IMR-90 (cell line): ENCODE measurements at regions not wholly inside any gene's neighbourhood (a gene's known extent, or its start where the extent isn't known, plus 50 kb on each side); places are given as distances from the start of the nearest gene placed in this dataset.
"Not testable (repeated sequence)": the region's sequence is repeated elsewhere in the genome, so short reads cannot be mapped to it uniquely, and the experiment has no call there.

Experiments
- ATAC-seq: fragments of 200-7000 bp; cut with Tn5 transposase; 2 replicates; pipeline ENCODE4 v1.9.1; 2020; ENCODE audit warnings: low read depth, mild to moderate bottlenecking, moderate library complexity
- BruUV-seq: library from RNA; stranded (reverse); fragments of 400-500 nt; replicated peaks from 2 replicates; lab custom pipeline; 2021; lab: Mats Ljungman, UMichigan
- CTCF ChIA-PET: fragments of 300-600 bp; formaldehyde crosslinking; extraction: SDS; loops from one replicate; lab custom pipeline; 2021; ENCODE audit warnings: antibody characterized with exemption; lab: Yijun Ruan, JAX
- POLR2A ChIA-PET: fragments of 300-600 bp; sonication (Branson Sonifier 250); formaldehyde crosslinking; loops from one replicate; lab custom pipeline; 2022; ENCODE audit warnings: antibody characterized with exemption; ENCODE audit not compliant: unreplicated experiment; lab: Charles Lee
- DNase-seq: peaks from one replicate; pipeline ENCODE4 v3.0.0; 2013
- H2AFZ ChIP-seq: replicated peaks from 2 replicates; pipeline ENCODE3; 2013; ENCODE audit warnings: low read length, mild to moderate bottlenecking; ENCODE audit not compliant: poor library complexity
- H2AK5ac ChIP-seq: 2 replicates; pipeline ENCODE4 v1.6.1; 2013; ENCODE audit warnings: low read depth, low read length, inconsistent platforms
- H2AK9ac ChIP-seq: replicated peaks from 2 replicates; pipeline ENCODE3; 2013; ENCODE audit warnings: mild to moderate bottlenecking, low read depth, low read length, moderate library complexity; ENCODE audit not compliant: poor library complexity
- H2BK120ac ChIP-seq: 2 replicates; pipeline ENCODE4 v1.6.1; 2013; ENCODE audit warnings: low read depth, low read length, inconsistent platforms
- H2BK15ac ChIP-seq: 3 replicates; pipeline ENCODE4 v1.6.1; 2013; ENCODE audit warnings: low read depth, low read length, inconsistent platforms
- H2BK20ac ChIP-seq: 2 replicates; pipeline ENCODE4 v1.6.1; 2013; ENCODE audit warnings: low read depth, mild to moderate bottlenecking, inconsistent platforms, low read length, moderate library complexity
- H2BK5ac ChIP-seq: 2 replicates; pipeline ENCODE4 v1.6.1; 2013; ENCODE audit warnings: mild to moderate bottlenecking, low read depth, low read length, inconsistent platforms; ENCODE audit not compliant: poor library complexity, severe bottlenecking
- H3K14ac ChIP-seq: replicated peaks from 2 replicates; pipeline ENCODE4 v1.6.1; 2013; ENCODE audit warnings: low read depth, low read length, inconsistent platforms
- H3K18ac ChIP-seq: 2 replicates; pipeline ENCODE4 v1.6.1; 2013; ENCODE audit warnings: low read depth, low read length, control low read depth
- H3K23ac ChIP-seq: 2 replicates; pipeline ENCODE4 v1.6.1; 2013; ENCODE audit warnings: low read depth, low read length, inconsistent platforms
- H3K27ac ChIP-seq: 2 replicates; pipeline ENCODE4 v1.5.1; 2013; ENCODE audit warnings: mild to moderate bottlenecking, control low read depth, low read length; ENCODE audit not compliant: insufficient read depth
- H3K27me3 ChIP-seq: 2 replicates; pipeline ENCODE4 v1.6.1; 2013; ENCODE audit warnings: low read length; ENCODE audit not compliant: control insufficient read depth, insufficient read depth
- H3K36me3 ChIP-seq: 2 replicates; pipeline ENCODE4 v1.6.1; 2013; ENCODE audit warnings: low read length, mixed read lengths; ENCODE audit not compliant: control insufficient read depth, insufficient read depth
- H3K4ac ChIP-seq: 2 replicates; pipeline ENCODE4 v1.6.1; 2013; ENCODE audit warnings: low read depth, low read length, inconsistent platforms
- H3K4me1 ChIP-seq: 2 replicates; pipeline ENCODE4 v1.6.1; 2013; ENCODE audit warnings: low read length, mixed read lengths; ENCODE audit not compliant: control insufficient read depth, insufficient read depth
- H3K4me2 ChIP-seq: 2 replicates; pipeline ENCODE4 v1.6.1; 2013; ENCODE audit warnings: low read depth, mild to moderate bottlenecking, control low read depth, low read length, moderate library complexity
- H3K4me3 ChIP-seq: 2 replicates; pipeline ENCODE4 v1.5.1; 2013; ENCODE audit warnings: low read depth, mild to moderate bottlenecking, control low read depth, low read length, moderate library complexity; ENCODE audit not compliant: insufficient read depth
- H3K56ac ChIP-seq: 2 replicates; pipeline ENCODE4 v1.6.1; 2013; ENCODE audit warnings: low read length, inconsistent platforms; ENCODE audit not compliant: insufficient read depth; ENCODE audit errors: extremely low read depth
- H3K79me1 ChIP-seq, 2 experiments: 2 replicates each; pipeline ENCODE4 v1.6.1; 2013; ENCODE audit warnings: low read length in 2 of 2, inconsistent platforms in 1 of 2, low read depth in 1 of 2
- H3K9ac ChIP-seq: 2 replicates; pipeline ENCODE4 v1.6.1; 2013; ENCODE audit warnings: low read depth, low read length, control low read depth
- H3K9me1 ChIP-seq: 2 replicates; pipeline ENCODE4 v1.6.1; 2013; ENCODE audit warnings: low read length, inconsistent platforms; ENCODE audit not compliant: insufficient read depth
- H3K9me3 ChIP-seq: 2 replicates; pipeline ENCODE4 v1.6.1; 2013; ENCODE audit warnings: low read length; ENCODE audit not compliant: control insufficient read depth, insufficient read depth
- H4K20me1 ChIP-seq: 2 replicates; pipeline ENCODE4 v1.6.1; 2013; ENCODE audit warnings: low read length, inconsistent platforms; ENCODE audit not compliant: insufficient read depth
- H4K5ac ChIP-seq: 2 replicates; pipeline ENCODE4 v1.6.1; 2013; ENCODE audit warnings: mild to moderate bottlenecking, low read depth, low read length, control low read depth
- H4K8ac ChIP-seq, 2 experiments: 2 replicates each; pipeline ENCODE4 v1.6.1; 2013; ENCODE audit warnings: low read depth in 2 of 2, low read length in 2 of 2, control low read depth in 1 of 2, inconsistent platforms in 1 of 2
- H4K91ac ChIP-seq: 2 replicates; pipeline ENCODE4 v1.6.1; 2013; ENCODE audit warnings: low read depth, low read length, inconsistent platforms; ENCODE audit not compliant: insufficient read depth
- WGBS, 2 experiments: methylation state at CpG; one replicate each; pipeline versions ENCODE4 v1.1.5 to v1.1.7; 2013; ENCODE audit warnings: missing lambda C conversion rate in 2 of 2; ENCODE audit not compliant: insufficient read length in 1 of 2; ENCODE audit errors: extremely low coverage in 2 of 2; 5-methylcytosine and 5-hydroxymethylcytosine counted together
- dilution Hi-C: fragments of 300-500 bp; cut with HindIII; formaldehyde crosslinking; loops from one replicate; pipeline ENCODE4 v1.14.3; 2018; ENCODE audit warnings: low sequenced_read_pairs; ENCODE audit not compliant: unreplicated experiment
- in situ Hi-C: fragments of 300-500 bp; cut with MboI; formaldehyde crosslinking; loops from 3 replicates; pipeline ENCODE4 v1.14.3; 2019; ENCODE audit warnings: low sequenced_read_pairs, inconsistent platforms, mixed read lengths
- intact Hi-C: fragments of 100-400 bp; cut with micrococcal nuclease; formaldehyde crosslinking; loops from 2 replicates; pipeline ENCODE4 v1.10.0; 2022

DNA sequence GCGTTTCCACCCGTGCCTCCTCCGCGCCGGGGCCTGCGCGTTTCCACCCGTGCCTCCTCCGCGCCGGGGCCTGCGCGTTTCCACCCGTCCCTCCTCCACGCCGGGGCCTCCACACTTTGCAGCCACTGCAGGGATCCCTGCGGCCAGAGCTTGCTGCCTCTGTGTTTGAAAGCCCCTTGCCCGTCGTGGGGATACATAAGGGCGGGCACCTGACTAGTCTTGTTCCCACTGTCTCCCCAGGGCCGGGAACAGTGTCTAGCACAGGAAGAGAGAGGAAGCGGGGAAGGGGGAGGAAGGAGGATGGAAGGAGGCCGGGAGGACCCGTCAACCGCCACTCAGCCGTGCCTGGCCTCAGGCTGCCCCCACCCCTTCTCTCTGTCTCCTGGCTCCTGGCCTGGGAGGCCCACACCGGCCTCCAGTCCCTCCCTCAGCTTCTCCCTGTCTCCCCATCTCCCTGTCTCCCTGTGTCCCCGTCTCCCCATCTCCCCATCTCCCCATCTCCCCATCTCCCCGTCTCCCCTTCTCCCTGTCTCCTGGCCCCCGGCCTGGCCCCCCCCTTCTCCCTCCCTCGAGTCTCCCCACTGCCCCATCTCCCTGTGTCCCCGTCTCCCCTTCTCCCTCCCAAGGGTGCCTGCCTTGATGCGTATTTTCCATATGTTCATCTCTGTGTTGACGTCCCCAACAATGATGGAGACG lies 155.6 kb upstream of the ZNF469 start:
- H3K4me2 ChIP-seq, ATAC-seq, H2BK15ac ChIP-seq, H3K36me3 ChIP-seq, H3K9me1 ChIP-seq, dilution Hi-C loops, H3K18ac ChIP-seq, H3K23ac ChIP-seq, H3K4ac ChIP-seq, CTCF ChIA-PET, H4K8ac ChIP-seq, H2BK20ac ChIP-seq, BruUV-seq, H3K9me3 ChIP-seq, H3K9ac ChIP-seq, H4K5ac ChIP-seq, H4K20me1 ChIP-seq, H2BK120ac ChIP-seq, H4K91ac ChIP-seq, H3K79me1 ChIP-seq, POLR2A ChIA-PET, in situ Hi-C loops, H3K27ac ChIP-seq, H2AFZ ChIP-seq, intact Hi-C loops, H3K14ac ChIP-seq, H2AK9ac ChIP-seq, H2AK5ac ChIP-seq, H2BK5ac ChIP-seq, H3K4me3 ChIP-seq, H3K56ac ChIP-seq, H3K4me1 ChIP-seq, DNase-seq, H3K27me3 ChIP-seq: not testable (repeated sequence)
- WGBS, 2 experiments: 63% methylated on average over 5 of the region's 35 CpGs; no CpG with 5 or more reads in 1 of the 2 experiments

- BruUV-seq, H3K4me2 ChIP-seq, H3K9ac ChIP-seq, H3K9me1 ChIP-seq, H3K9me3 ChIP-seq, H4K8ac ChIP-seq, H4K20me1 ChIP-seq, dilution Hi-C loops, POLR2A ChIA-PET, H4K5ac ChIP-seq, H2AFZ ChIP-seq, in situ Hi-C loops, H3K14ac ChIP-seq, ATAC-seq, H3K27ac ChIP-seq, H3K4me3 ChIP-seq, CTCF ChIA-PET, H3K36me3 ChIP-seq, H2AK5ac ChIP-seq, H3K27me3 ChIP-seq, H2BK5ac ChIP-seq, H2BK15ac ChIP-seq, H2AK9ac ChIP-seq, H2BK20ac ChIP-seq, intact Hi-C loops, H2BK120ac ChIP-seq, H3K4me1 ChIP-seq, H3K4ac ChIP-seq, H4K91ac ChIP-seq, H3K79me1 ChIP-seq, H3K18ac ChIP-seq, H3K23ac ChIP-seq, DNase-seq, H3K56ac ChIP-seq: not testable (repeated sequence)
- WGBS, 2 experiments: 89% methylated on average over 15 of the region's 36 CpGs; no CpG with 5 or more reads in 1 of the 2 experiments
These were observed 154.9 kb upstream of the ZNF469 start for GRCh38 chr16:88227722-88228482.
